ENCODE measurements at regions not wholly inside any gene's neighbourhood (a gene's known extent, or its start where the extent isn't known, plus 50 kb on each side); places are given as distances from the start of the nearest gene placed in this dataset.
A peak's percentile ranks its signal among the peaks of the same experiment; 100 is the strongest.
"Not testable (repeated sequence)": the region's sequence is repeated elsewhere in the genome, so short reads cannot be mapped to it uniquely, and the experiment has no call there.

DNA sequence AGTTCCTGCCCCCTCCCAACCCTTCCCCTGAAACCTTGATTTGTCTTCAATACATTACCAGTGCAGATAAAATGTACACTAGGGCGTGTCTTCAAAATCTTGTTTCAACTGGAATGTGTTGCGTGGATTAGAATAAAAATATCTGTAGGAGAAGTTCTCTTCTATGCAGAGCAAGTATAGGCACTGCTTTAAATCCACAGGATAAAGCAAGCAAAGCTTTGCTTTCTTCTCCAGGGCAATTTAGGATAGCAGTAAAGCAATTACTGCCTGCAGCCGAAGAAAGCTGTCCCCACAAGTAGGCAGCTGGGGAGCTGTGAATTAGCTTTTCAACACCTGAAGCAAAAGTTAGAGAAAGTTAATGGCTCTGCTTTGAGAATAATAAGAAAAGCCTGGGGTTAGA lies 329.7 kb upstream of the KCNMB2 start:
- no peak for DNase-seq (ENCODE audit: low spot score)

DNA sequence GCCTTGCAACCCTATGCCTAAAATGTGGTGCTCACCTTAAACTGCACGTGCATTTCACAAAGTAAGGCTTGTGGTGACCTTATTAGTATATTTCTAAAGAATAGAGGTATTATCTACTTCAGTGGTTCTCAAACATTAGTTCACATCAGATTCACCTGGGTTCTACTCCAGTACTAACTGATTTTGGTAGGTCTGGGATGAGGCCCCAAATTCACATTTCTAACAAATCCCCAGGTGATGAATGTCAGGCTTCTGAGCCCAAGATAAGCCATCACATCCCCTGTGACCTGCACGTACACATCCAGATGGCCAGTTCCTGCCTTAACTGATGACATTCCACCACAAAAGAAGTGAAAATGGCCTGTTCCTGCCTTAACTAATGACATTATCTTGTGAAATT lies 329.1 kb upstream of the KCNMB2 start:
- DNase-seq (ENCODE audit: low spot score), result not testable (repeated sequence)

GRCh38 chr3:178207627-178208026 lies 328.6 kb upstream of the KCNMB2 start:
- not testable (repeated sequence) for DNase-seq (ENCODE audit: low spot score)

DNA sequence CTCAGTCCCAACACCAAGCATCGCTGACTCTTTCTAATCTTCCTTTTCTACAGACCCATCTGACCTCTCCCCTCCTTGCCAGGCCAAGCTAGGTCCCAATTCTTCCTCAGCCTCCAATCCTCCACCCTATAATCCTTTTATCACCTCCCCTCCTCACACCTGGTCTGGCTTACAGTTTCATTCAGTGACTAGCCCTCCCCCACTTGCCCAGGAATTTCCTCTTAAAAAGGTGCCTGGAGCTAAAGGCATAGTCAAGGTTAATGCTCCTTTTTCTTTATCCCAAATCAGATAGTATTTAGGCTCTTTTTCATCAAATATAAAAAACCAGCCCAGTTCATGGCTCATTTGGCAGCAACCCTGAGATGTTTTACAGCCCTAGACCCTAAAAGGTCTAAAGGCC lies 327.1 kb upstream of the KCNMB2 start:
- DNase-seq (ENCODE audit: low spot score), result not testable (repeated sequence)

DNA sequence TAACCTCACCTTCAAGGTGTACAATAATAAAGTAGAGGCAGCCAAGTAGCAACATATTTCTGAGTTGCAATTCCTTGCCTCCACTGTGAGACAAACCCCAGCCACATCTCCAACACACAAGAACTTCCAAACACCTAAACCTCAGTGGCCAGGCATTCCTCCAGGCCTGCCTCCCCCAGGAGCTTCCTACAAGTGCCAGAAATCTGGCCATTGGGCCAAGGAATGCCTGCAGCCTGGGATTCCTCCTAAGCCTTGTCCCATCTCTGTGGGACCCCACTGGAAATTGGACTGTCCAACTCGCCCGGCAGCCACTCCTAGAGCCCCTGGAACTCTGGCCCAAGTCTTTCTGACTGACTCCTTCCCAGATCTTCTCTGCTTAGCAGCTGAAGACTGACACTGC lies 326.6 kb upstream of the KCNMB2 start:
- DNase-seq (ENCODE audit: low spot score), result not testable (repeated sequence)

DNA sequence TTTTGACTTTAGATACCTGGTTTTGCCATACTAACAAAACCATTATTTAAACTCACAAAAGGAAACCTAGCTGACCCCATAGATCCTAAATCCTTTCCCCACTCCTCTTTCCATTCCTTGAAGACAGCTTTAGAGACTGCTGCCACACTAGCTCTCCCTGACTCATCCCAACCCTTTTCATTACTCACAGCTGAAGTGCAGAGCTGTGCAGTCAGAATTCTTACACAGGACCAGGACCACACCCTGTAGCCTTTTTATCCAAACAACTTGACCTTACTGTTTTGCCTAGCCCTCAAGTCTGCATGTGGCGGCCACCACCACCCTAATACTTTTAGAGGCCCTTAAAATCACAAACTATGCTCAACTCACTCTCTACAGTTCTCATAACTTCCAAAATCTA lies 325.1 kb upstream of the KCNMB2 start:
- DNase-seq (ENCODE audit: low spot score), result not testable (repeated sequence)

DNA sequence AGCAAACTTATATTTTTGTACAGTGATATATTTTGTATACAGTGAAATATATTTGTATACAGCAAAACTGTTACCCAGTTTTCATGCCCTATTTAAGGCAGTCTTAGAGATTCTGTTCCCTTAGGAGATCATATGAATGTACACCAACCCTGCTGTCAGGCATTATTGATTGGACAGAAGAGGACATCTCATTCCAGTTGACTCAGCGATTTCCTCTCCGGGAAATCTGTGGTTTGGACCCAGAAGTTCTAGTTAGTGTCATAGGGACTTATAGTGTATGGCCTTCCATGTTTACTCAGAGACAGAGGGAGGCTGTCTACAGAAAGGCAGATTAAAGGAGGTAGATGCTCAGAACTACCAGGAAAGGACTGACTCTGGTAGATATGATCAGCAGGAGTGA lies 318.8 kb upstream of the KCNMB2 start:
- no peak for DNase-seq (ENCODE audit: low spot score)

DNA sequence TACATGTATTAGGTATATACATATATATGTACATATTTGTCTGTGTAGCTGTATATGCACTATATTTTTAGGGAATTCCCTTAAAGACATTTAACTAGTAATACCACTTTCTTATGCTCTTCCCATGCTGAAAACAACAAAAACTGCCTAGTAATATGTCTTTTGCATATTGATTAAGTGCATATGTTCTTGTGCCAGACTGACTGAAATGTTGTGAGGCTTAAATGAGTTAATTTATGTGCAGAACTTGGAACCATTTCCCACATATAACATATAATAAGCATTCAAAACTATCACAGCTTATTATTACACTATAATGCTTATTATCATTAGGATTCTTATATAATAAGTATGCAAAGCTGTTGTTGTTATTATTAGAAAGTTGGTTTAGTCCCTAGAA lies 318.0 kb upstream of the KCNMB2 start:
- no peak for DNase-seq (ENCODE audit: low spot score)

DNA sequence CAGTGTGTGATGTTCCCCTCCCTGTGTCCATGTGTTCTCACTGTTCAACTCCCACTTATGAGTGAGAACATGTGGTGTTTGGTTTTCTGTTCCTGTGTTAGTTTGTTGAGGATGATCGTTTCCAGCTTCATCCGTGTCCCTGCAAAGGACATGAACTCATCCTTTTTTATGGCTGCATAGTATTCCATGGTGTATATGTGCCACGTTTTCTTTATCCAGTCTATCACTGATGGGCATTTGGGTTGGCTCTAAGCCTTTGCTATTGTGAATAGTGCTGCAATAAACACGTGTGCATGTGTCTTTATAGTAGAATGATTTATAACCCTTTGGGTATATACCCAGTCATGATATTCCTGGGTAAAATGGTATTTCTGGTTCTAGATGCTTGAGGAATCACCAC lies 316.6 kb upstream of the KCNMB2 start:
- not testable (repeated sequence) for DNase-seq (ENCODE audit: low spot score)

DNA sequence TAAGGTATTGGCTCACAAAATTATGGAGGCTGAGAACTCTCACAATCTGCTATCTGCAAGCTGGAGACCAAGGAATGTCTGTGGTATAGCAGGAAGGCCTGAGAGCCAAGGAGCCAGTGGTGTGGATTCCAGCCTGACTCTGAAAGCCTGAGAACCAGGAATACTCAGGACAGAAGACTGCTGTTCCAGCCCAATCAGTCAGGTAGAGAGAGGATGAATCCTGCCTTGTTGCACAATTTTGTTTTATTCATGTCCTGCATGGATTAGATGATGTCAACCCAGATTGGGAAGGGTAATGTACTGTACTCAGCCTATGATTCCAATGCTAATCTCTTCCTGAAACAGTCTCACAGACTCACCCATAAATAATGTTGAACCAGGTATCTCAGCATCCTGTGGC lies 312.4 kb upstream of the KCNMB2 start:
- no peak for DNase-seq (ENCODE audit: low spot score)

DNA sequence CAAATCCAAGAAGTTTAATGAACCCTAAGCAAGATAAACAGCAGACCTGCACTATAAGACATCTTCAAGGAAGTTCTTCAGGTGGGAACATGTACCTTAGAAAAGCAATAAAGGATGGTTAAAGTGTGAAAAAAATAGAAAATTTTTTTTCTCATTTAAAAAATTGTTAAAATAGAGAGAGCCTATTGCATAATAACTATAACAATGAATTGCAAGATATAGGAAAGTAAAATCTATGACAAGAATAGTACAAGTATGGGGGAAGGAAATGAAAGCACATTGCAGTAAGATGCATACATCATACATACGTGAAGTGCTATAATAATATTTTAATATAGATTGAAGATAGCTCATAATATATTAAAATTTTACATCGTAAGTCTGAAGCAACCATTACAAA lies 310.1 kb upstream of the KCNMB2 start:
- DNase-seq (ENCODE audit: low spot score), result no peak

DNA sequence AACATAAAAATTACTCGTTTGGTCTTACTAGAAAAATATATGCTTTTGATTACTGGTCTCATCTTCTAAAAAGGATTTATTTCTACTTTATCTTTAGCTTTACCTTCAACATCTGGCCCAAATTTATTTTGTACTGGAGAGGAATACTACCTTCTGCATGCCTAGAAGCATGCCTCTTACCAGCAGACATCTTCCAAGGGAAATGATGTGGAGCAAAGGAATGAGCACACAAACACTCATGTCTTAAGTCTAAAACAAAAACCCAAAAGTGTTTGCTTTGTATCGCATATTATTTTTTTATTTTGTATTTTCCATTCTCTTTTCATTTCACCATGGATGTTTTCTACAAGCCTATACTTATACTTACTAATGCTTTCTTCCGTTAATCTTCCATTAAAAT lies 304.6 kb upstream of the KCNMB2 start:
- no peak for DNase-seq (ENCODE audit: low spot score)

DNA sequence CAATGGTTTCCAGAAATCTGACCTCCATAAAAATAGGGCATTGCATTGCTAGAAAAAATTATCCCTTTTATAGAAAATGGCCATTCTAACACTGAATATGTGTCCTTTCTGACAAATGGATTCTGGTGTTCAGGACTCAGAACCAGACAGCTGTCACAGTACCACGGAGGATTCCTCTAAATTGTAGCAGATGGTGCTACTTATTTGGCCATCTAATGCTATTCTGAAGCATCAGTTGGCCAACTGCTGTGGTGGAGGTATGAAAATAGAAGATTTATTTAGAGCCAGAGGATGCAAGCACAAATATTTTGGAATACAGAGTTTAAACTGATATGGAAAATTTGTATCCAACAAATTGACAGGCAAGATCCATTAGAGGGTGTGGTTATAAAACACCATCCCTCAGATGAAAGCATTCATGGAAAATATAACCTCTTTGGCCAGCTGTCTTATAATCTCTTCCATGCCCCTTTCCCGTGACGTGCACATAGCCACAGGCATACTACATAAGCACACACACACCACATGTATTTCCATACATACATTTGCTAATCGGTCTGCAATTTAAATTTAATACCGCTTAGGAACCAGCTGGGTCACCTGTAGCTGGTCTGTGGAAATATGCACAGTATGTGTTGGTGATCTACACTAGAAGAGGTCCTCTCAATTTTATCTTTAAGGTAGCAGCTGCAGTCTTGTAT lies 302.7 kb upstream of the KCNMB2 start:
- peak; percentile 7 for DNase-seq (ENCODE audit: low spot score)

DNA sequence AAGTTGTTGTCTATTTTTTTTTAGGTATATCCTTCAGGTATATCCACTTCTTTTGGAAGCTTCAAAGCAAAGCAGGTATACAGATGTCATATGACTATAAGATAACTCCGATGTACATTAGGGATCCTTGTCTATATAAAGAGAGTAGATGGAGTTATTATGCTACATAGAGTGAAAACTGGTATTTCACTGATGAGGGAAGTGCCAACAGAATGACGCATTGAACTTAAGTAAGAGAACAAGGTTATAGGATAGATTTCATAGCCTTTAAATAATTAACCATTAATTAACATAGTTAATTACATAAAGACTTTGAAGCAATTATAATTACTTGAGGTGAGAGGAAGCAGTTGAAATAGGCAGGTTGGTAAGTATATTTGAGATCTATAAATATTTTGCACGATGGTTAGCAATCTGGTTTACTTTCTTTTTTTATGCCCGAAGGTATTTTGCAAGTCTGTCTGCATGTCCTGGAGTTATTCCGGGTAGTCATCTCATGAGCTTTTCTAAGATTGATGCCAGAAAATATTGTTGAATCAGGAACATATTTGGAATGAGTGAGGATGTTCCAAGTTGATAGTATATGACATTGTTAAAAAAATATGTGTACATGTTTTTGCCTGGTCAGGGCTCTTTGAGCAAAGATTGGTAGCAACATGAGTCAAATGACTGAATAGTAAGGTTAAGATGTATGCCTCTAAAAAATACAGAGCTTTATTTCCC lies 299.5 kb upstream of the KCNMB2 start:
- no peak for DNase-seq (ENCODE audit: low spot score)

DNA sequence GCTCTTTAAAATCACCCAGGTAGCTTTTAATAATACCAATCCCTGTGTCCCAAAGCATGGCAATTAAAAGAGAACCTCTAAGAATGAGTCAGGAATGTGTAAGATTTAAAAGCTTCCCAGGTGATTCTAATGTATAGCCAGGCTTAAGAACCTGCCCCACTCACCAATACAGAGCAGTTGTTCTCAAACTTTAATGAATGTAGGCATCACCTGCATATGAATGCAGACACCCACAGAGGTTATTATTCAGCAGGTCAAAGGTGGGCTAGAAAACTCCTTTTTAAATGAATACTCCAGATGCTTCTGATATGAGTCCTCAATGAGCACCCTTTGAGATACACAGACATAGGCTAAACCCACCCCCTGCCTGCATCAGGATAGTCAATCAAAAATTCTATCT lies 298.1 kb upstream of the KCNMB2 start:
- DNase-seq (ENCODE audit: low spot score), result no peak

DNA sequence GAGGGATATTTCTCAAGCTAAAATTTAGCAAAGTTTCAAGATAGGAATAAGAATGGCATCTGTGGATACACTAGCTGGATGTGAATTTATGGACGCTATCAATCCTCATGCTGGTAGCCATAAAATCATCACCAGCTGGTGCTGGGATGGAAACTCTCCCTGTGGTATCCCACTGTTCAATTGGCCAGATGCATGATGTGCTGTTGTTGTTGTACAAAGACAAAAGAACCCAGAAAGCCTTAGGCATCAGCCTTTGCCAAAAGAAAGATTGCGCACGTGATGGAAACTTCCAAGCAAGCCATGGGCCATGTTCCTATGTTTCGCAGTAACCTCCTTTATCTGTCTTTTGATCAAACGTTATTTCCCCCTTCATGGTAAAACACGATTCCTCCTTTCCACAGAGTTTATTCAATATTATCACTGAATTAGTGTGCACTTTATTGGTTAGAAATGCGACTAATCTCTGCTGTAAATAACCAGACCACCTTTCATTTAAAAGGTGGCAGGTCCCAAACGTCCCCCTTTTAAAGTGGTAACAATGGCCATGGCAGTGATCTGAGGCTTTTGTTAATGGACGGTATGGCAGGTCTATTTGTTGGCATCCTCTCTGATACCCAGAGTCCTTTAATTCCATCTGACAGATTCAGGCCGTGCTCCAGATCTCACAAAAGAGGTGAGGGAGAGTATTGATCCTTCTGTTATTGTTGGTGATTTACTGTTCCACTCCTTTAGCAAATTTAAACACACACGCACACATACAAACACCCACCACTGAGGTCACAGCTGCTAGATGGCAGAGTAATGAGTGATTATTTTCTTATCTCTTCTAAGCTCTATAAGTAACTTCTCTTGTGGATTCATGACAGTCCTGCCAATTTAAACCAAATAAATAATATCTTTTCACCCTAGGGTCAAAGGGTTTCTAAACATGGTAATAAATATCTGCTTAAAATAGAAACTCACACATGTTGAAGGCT lies 291.2 kb upstream of the KCNMB2 start:
- no peak for DNase-seq (ENCODE audit: low spot score)

- DNase-seq (ENCODE audit: low spot score), result no peak
Measured at GRCh38 chr3:178246004-178246403, 290.2 kb upstream of the KCNMB2 start.

GRCh38 chr3:178255315-178255714 lies 280.9 kb upstream of the KCNMB2 start:
- DNase-seq (ENCODE audit: low spot score), result no peak

- DNase-seq (ENCODE audit: low spot score), result no peak
Measured at GRCh38 chr3:178257491-178257890, 278.7 kb upstream of the KCNMB2 start.

- no peak for DNase-seq (ENCODE audit: low spot score)
Measured at GRCh38 chr3:178258121-178258520, 278.1 kb upstream of the KCNMB2 start.

GRCh38 chr3:178259703-178260102 lies 276.5 kb upstream of the KCNMB2 start:
- DNase-seq (ENCODE audit: low spot score), result no peak

DNA sequence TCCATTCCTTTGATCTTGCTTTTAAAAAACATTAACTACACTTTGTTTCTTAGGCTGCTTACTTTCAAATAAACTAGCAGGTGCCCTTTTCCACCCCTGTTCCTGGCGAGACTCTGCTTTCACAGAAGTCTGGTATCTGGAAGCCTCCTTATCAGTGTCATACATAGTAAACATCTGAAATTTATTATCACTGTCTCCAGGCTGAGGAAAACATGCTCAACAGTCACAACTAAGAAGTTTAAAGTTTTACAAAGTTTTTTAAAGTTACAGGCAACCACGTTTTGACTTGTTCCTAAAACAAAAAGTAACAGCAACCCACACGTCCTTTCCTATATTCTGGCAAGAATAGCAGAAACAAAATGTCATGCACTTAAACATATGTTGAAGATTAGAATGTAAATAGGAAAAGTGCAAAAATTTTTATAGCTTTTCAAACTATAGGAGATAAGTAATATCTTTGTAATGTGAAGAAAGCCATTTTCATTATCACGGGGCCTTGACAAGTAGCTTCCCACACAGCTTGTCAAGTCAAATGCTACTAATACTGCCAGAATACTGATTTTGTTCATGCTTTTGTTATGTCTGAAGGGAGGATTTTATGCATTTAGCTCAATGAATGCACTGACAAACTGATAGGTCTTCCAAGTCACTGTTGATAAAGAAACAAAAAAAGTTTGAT lies 275.2 kb upstream of the KCNMB2 start:
- DNase-seq (ENCODE audit: low spot score), result no peak

All from pons (tissue), 1 donor.